K562 (cell line): ENCODE measurements at regions not wholly inside any gene's neighbourhood (a gene's known extent, or its start where the extent isn't known, plus 50 kb on each side); places are given as distances from the start of the nearest gene placed in this dataset.

ENCODE experiments used
- NFIC ChIP-seq: fragments of 450-650 bp; IDR thresholded peaks from 2 replicates; pipeline ENCODE4 v1.6.1; 2017; ENCODE audit warnings: mild to moderate bottlenecking, inconsistent platforms
- RCOR1 ChIP-seq, 2 experiments: IDR thresholded peaks; 2 replicates each; pipeline ENCODE4 v1.6.1; 2012; ENCODE audit warnings: low read depth in 2 of 2, low read length in 2 of 2, borderline replicate concordance in 1 of 2, improper control_type of control experiment in 1 of 2
- TF ChIP-seq, protein P1 (sequence below): fragments of 450-650 bp; IDR thresholded peaks from 2 replicates; pipeline ENCODE4 v1.6.1; 2016
- TF ChIP-seq, protein P2 (sequence below), 2 experiments: fragments of 450-650 bp; conservative IDR thresholded peaks; 2 replicates each; pipeline ENCODE4 v1.6.1; 2017; ENCODE audit warnings: mild to moderate bottlenecking in 2 of 2, moderate library complexity in 2 of 2
- TF ChIP-seq, protein P3 (sequence below), 3 experiments: IDR thresholded peaks in 2 of 3; conservative IDR thresholded peaks in 1 of 3; 2 replicates each; pipeline ENCODE4 v1.5.1; 2011 to 2012; ENCODE audit warnings: low read length in 3 of 3, mild to moderate bottlenecking in 3 of 3, control low read depth in 2 of 3, improper control_type of control experiment in 1 of 3, inconsistent platforms in 1 of 3, low read depth in 1 of 3, mixed read lengths in 1 of 3, moderate library complexity in 1 of 3; ENCODE audit not compliant: insufficient read depth in 2 of 3

DNA sequence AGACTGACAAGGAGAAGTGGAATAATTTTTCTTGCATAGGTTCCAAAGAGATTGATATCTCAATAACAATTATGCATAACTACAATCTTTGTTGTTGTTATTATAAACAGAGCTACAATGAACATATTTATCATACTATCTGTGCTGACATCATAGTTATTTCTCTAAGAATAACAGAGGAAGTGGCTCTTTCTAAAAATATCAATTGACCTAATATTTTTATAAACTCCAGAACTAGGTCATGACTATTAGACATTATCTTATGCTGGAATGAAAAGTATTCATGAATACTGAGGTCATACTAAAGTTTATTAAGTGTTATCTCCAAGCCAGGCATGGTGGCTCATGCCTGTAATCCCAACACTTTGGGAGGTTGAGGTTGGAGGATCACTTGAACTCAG, 114.1 kb downstream of the DCLK3 start:
- TF ChIP-seq, protein P1, sequence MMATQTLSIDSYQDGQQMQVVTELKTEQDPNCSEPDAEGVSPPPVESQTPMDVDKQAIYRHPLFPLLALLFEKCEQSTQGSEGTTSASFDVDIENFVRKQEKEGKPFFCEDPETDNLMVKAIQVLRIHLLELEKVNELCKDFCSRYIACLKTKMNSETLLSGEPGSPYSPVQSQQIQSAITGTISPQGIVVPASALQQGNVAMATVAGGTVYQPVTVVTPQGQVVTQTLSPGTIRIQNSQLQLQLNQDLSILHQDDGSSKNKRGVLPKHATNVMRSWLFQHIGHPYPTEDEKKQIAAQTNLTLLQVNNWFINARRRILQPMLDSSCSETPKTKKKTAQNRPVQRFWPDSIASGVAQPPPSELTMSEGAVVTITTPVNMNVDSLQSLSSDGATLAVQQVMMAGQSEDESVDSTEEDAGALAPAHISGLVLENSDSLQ: no peak
- TF ChIP-seq, protein P2, sequence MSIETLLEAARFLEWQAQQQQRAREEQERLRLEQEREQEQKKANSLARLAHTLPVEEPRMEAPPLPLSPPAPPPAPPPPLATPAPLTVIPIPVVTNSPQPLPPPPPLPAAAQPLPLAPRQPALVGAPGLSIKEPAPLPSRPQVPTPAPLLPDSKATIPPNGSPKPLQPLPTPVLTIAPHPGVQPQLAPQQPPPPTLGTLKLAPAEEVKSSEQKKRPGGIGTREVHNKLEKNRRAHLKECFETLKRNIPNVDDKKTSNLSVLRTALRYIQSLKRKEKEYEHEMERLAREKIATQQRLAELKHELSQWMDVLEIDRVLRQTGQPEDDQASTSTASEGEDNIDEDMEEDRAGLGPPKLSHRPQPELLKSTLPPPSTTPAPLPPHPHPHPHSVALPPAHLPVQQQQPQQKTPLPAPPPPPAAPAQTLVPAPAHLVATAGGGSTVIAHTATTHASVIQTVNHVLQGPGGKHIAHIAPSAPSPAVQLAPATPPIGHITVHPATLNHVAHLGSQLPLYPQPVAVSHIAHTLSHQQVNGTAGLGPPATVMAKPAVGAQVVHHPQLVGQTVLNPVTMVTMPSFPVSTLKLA (conservative IDR thresholded peaks at IDR 0.05): no peak
- no peak for TF ChIP-seq RCOR1 (IDR thresholded peaks at IDR 0.05; ENCODE audit: borderline replicate concordance in 1 of 2, low read depth in 2 of 2, low read length in 2 of 2)
- TF ChIP-seq, protein P3, sequence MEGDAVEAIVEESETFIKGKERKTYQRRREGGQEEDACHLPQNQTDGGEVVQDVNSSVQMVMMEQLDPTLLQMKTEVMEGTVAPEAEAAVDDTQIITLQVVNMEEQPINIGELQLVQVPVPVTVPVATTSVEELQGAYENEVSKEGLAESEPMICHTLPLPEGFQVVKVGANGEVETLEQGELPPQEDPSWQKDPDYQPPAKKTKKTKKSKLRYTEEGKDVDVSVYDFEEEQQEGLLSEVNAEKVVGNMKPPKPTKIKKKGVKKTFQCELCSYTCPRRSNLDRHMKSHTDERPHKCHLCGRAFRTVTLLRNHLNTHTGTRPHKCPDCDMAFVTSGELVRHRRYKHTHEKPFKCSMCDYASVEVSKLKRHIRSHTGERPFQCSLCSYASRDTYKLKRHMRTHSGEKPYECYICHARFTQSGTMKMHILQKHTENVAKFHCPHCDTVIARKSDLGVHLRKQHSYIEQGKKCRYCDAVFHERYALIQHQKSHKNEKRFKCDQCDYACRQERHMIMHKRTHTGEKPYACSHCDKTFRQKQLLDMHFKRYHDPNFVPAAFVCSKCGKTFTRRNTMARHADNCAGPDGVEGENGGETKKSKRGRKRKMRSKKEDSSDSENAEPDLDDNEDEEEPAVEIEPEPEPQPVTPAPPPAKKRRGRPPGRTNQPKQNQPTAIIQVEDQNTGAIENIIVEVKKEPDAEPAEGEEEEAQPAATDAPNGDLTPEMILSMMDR (IDR thresholded peaks at IDR 0.05 in 2 of 3, conservative IDR thresholded peaks at IDR 0.05 in 1 of 3; ENCODE audit: insufficient read depth in 2 of 3, low read depth in 1 of 3, low read length in 3 of 3): no peak
- TF ChIP-seq NFIC: no peak
